HepG2 (cell line): ENCODE measurements at regions not wholly inside any gene's neighbourhood (a gene's known extent, or its start where the extent isn't known, plus 50 kb on each side); places are given as distances from the start of the nearest gene placed in this dataset.

Experiments used
- ATAC-seq: fragments of 200-7000 bp; cut with Tn5 transposase; 3 replicates; pipeline ENCODE4 v1.9.1; 2020; ENCODE audit warnings: mild to moderate bottlenecking, moderate library complexity
- BruUV-seq: library from RNA; stranded (reverse); fragments of 400-500 nt; replicated peaks from 2 replicates; lab custom pipeline; 2021; lab: Mats Ljungman, UMichigan
- CTCF ChIA-PET: fragments of 300-600 bp; formaldehyde crosslinking; extraction: SDS; loops from one replicate; lab custom pipeline; 2021; ENCODE audit warnings: low total read pairs, inconsistent platforms, low intra/inter-chr PET ratio; lab: Yijun Ruan, JAX
- POLR2A ChIA-PET: fragments of 350-600 bp; sonication (Branson Sonifier 250); formaldehyde crosslinking; loops from one replicate; lab custom pipeline; 2020; ENCODE audit warnings: antibody characterized with exemption, inconsistent platforms; lab: Yijun Ruan, JAX
- DNase-seq: peaks from one replicate; pipeline ENCODE4 v3.0.0-alpha.2; 2015; ENCODE audit warnings: low spot score
- FAIRE-seq: peaks from 3 replicates; lab custom pipeline; 2011; peaks lifted over from hg19 to GRCh38; lab: Jason Lieb, UNC
- H2AFZ ChIP-seq: one replicate; pipeline ENCODE4 v1.6.1; 2011; ENCODE audit warnings: low read length, inconsistent platforms
- H3K27ac ChIP-seq: fragments of 300-600 bp; 3 replicates; pipeline ENCODE4 v1.8.0; 2011; ENCODE audit warnings: mixed run types, mild to moderate bottlenecking, mixed read lengths, low read length, inconsistent platforms; ENCODE audit not compliant: insufficient read depth; ENCODE audit errors: extremely low read length
- H3K27me3 ChIP-seq, 2 experiments: fragments of 200-600 bp in 1 of 2; 2 replicates in 1 of 2; 3 replicates in 1 of 2; pipeline versions ENCODE4 v1.6.0 to v1.8.0; 2011; ENCODE audit warnings: low read length in 2 of 2, mild to moderate bottlenecking in 2 of 2, moderate library complexity in 2 of 2, inconsistent platforms in 1 of 2; ENCODE audit not compliant: insufficient read depth in 2 of 2, control insufficient read depth in 1 of 2
- H3K36me3 ChIP-seq, 2 experiments: fragments of 200-600 bp in 1 of 2; replicated peaks in 1 of 2; 2 replicates in 1 of 2; 3 replicates in 1 of 2; pipeline versions ENCODE4 v1.5.1 to v1.8.0; 2011; ENCODE audit warnings: low read length in 2 of 2, inconsistent platforms in 1 of 2; ENCODE audit not compliant: insufficient read depth in 2 of 2, control insufficient read depth in 1 of 2
- H3K4me1 ChIP-seq: 2 replicates; pipeline ENCODE4 v1.5.1; 2012; ENCODE audit warnings: low read length, inconsistent platforms; ENCODE audit not compliant: insufficient read depth
- H3K4me2 ChIP-seq: 2 replicates; pipeline ENCODE4 v1.6.0; 2011; ENCODE audit warnings: low read depth, low read length, inconsistent platforms
- H3K4me3 ChIP-seq, 3 experiments: fragments of 200-600 bp in 1 of 3; sonication (generic), shearing (Covaris generic) in 1 of 3; replicated peaks in 1 of 3; 2 replicates each; pipeline ENCODE4 v1.5.1; 2011 to 2016; ENCODE audit warnings: low read length in 3 of 3, inconsistent platforms in 2 of 3, low read depth in 2 of 3, mild to moderate bottlenecking in 2 of 3, control low read depth in 1 of 3, mixed read lengths in 1 of 3; ENCODE audit not compliant: insufficient read depth in 1 of 3
- H3K79me2 ChIP-seq: one replicate; pipeline ENCODE4 v1.6.1; 2011; ENCODE audit warnings: low read length, inconsistent platforms; ENCODE audit not compliant: insufficient read depth
- H3K9ac ChIP-seq: 2 replicates; pipeline ENCODE4 v1.6.0; 2011; ENCODE audit warnings: mild to moderate bottlenecking, low read depth, low read length, inconsistent platforms; ENCODE audit not compliant: insufficient read depth
- H3K9me3 ChIP-seq: 2 replicates; pipeline ENCODE4 v1.5.1; 2012; ENCODE audit warnings: mild to moderate bottlenecking, low read length
- H4K20me1 ChIP-seq: 2 replicates; pipeline ENCODE4 v1.6.0; 2011; ENCODE audit warnings: inconsistent platforms, mild to moderate bottlenecking, low read length, moderate library complexity; ENCODE audit not compliant: insufficient read depth
- EHMT2 ChIP-seq: fragments of 200-600 bp; sonication (generic); IDR thresholded peaks from 2 replicates; pipeline ENCODE4 v1.7.0; 2017; ENCODE audit warnings: antibody characterized with exemption, low read depth, low read length, borderline replicate concordance
- IKZF1 ChIP-seq: fragments of 450-650 bp; IDR thresholded peaks from 2 replicates; pipeline ENCODE4 v1.7.1; 2016
- NCOA5 ChIP-seq: sonication (generic); formaldehyde crosslinking; IDR thresholded peaks from 2 replicates; pipeline ENCODE4 v1.4.0; 2020; ENCODE audit warnings: missing genetic modification reagents
- NR1H2 ChIP-seq: sonication (generic); formaldehyde crosslinking; IDR thresholded peaks from 2 replicates; pipeline ENCODE4 v1.8.1; 2022; ENCODE audit warnings: low read depth, missing genetic modification reagents, borderline replicate concordance
- TFDP1 ChIP-seq: IDR thresholded peaks from 2 replicates; pipeline ENCODE4 v1.6.1; 2016; ENCODE audit warnings: missing compliant biosample characterization, missing genetic modification reagents, borderline replicate concordance
- ZBTB4 ChIP-seq: sonication (generic); formaldehyde crosslinking; IDR thresholded peaks from 2 replicates; pipeline ENCODE4 v1.4.0; 2020; ENCODE audit warnings: missing genetic modification reagents, mild to moderate bottlenecking, borderline replicate concordance
- ZNF20 ChIP-seq: sonication (generic); formaldehyde crosslinking; IDR thresholded peaks from 2 replicates; pipeline ENCODE4 v1.4.0; 2020; ENCODE audit warnings: mild to moderate bottlenecking, moderate library complexity, missing genetic modification reagents
- ZNF883 ChIP-seq: sonication (generic); formaldehyde crosslinking; IDR thresholded peaks from 2 replicates; pipeline ENCODE4 v1.5.1; 2020; ENCODE audit warnings: mild to moderate bottlenecking, missing genetic modification reagents; ENCODE audit errors: not compliant biosample characterization
- WGBS: methylation state at CpG from one replicate; pipeline ENCODE4 v1.1.6; 2017; ENCODE audit warnings: low lambda C conversion rate; 5-methylcytosine and 5-hydroxymethylcytosine counted together
- in situ Hi-C: cut with HindIII; loops from 2 replicates; pipeline ENCODE4 v1.10.0; 2017; ENCODE audit warnings: low pct_unique_long_range_greater_than_20kb; ENCODE audit not compliant: extremely low pct_ligation_motif_present
- intact Hi-C: fragments of 100-400 bp; cut with micrococcal nuclease; formaldehyde crosslinking; loops from one replicate; pipeline ENCODE4 v1.10.0; 2022; ENCODE audit not compliant: unreplicated experiment
- TF ChIP-seq, protein P1 (sequence below): sonication (generic); formaldehyde crosslinking; IDR thresholded peaks from 2 replicates; pipeline ENCODE4 v1.4.0; 2020; ENCODE audit warnings: missing genetic modification reagents

GRCh38 chr15:70480196-70480856 is 283.0 kb downstream of the UACA start:
- ChIA-PET POLR2A (no interaction called here), CTCF (no interaction called here)
- no peaks in the 10 kb centered on the region for H3K36me3 ChIP-seq
- no peak overlapping the region for H3K9ac ChIP-seq
- DNase-seq (no peak), FAIRE-seq (no peak), ATAC-seq (no peak)
- TF ChIP-seq ZNF883 (CRISPR knock-in tag) (no peak), ZBTB4 (CRISPR knock-in tag) (no peak), IKZF1 (no peak), NCOA5 (CRISPR knock-in tag) (no peak), NR1H2 (no peak), ZNF20 (no peak), TFDP1 (CRISPR knock-in tag) (no peak), EHMT2 (no peak)
- TF ChIP-seq, protein P1, sequence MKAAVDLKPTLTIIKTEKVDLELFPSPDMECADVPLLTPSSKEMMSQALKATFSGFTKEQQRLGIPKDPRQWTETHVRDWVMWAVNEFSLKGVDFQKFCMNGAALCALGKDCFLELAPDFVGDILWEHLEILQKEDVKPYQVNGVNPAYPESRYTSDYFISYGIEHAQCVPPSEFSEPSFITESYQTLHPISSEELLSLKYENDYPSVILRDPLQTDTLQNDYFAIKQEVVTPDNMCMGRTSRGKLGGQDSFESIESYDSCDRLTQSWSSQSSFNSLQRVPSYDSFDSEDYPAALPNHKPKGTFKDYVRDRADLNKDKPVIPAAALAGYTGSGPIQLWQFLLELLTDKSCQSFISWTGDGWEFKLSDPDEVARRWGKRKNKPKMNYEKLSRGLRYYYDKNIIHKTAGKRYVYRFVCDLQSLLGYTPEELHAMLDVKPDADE, result no peak
- no peak overlapping the region for H3K27ac ChIP-seq
- H3K9me3 ChIP-seq, result no peaks in the 10 kb centered on the region
- in situ Hi-C loops, result no loop called here
- H2AFZ ChIP-seq, result no peak overlapping the region
- BruUV-seq, result no TSS peak
- H3K4me1 ChIP-seq, result no peaks in the 10 kb centered on the region
- H3K27me3 ChIP-seq, result peaks cover 4 to 18% of the 10 kb centered on the region in 2 experiments; a peak in 3 of 5 replicates
- no peaks in the 10 kb centered on the region for H3K79me2 ChIP-seq
- intact Hi-C loops, result no loop called here
- no peaks in the 10 kb centered on the region for H4K20me1 ChIP-seq
- H3K4me3 ChIP-seq, result no peak overlapping the region
- WGBS, result 17% methylated on average over 4 of the region's 7 CpGs
- no peak overlapping the region for H3K4me2 ChIP-seq
